Uterus (tissue), 2 donors: ENCODE measurements at regions not wholly inside any gene's neighbourhood (a gene's known extent, or its start where the extent isn't known, plus 50 kb on each side); places are given as distances from the start of the nearest gene placed in this dataset.

ENCODE experiments used
- POLR2A ChIP-seq, 2 donors: fragments of 450-650 bp; IDR thresholded peaks; one replicate each; pipeline ENCODE4 v1.6.1; 2016; ENCODE audit warnings: antibody characterized with exemption in 2 of 2, mild to moderate bottlenecking in 1 of 2, moderate library complexity in 1 of 2
- TF ChIP-seq, protein P1 (sequence below), 4 experiments: fragments of 200-600 bp in 2 of 4; fragments of 450-650 bp in 2 of 4; sonication (generic) in 2 of 4; IDR thresholded peaks; one replicate each; pipeline ENCODE4 v1.5.1; 2016 to 2019; ENCODE audit warnings: antibody characterized with exemption in 4 of 4, mild to moderate bottlenecking in 2 of 4, moderate library complexity in 1 of 4

DNA sequence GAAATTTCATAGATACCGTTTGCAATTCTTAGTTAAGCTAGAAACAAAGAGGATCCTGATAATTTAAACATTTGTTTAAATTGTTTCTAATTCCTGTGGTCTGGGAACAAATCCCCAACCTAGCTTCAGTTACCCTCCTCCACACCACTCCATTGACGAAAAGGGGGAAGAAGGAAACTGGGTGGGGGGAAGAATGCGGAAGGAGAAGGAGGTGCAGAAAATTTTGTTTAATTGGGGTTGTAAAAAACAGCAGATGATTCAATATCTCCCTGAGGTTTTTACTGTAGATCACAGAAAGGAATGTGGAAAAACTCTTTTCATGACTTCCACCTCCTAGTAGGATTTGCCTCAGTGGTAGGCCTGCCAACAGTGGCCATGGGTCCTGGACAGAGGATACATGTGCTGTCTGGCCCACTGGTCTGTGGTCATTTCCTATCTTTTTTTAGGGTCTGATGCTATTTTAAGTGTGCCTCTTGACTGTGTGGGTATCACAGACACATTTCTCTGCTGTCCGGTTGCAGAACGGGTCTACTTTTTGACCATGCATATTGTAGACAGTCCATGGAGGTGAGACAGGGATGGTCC is 122.9 kb upstream of the PCED1B start:
- TF ChIP-seq, protein P1, sequence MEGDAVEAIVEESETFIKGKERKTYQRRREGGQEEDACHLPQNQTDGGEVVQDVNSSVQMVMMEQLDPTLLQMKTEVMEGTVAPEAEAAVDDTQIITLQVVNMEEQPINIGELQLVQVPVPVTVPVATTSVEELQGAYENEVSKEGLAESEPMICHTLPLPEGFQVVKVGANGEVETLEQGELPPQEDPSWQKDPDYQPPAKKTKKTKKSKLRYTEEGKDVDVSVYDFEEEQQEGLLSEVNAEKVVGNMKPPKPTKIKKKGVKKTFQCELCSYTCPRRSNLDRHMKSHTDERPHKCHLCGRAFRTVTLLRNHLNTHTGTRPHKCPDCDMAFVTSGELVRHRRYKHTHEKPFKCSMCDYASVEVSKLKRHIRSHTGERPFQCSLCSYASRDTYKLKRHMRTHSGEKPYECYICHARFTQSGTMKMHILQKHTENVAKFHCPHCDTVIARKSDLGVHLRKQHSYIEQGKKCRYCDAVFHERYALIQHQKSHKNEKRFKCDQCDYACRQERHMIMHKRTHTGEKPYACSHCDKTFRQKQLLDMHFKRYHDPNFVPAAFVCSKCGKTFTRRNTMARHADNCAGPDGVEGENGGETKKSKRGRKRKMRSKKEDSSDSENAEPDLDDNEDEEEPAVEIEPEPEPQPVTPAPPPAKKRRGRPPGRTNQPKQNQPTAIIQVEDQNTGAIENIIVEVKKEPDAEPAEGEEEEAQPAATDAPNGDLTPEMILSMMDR (IDR thresholded peaks at IDR 0.05): no peak
- TF ChIP-seq POLR2A (IDR thresholded peaks at IDR 0.05): no peak
